SU-DHL-6 (cell line): ENCODE measurements at regions not wholly inside any gene's neighbourhood (a gene's known extent, or its start where the extent isn't known, plus 50 kb on each side); places are given as distances from the start of the nearest gene placed in this dataset.
"Not testable (repeated sequence)": the region's sequence is repeated elsewhere in the genome, so short reads cannot be mapped to it uniquely, and the experiment has no call there.

Source experiments
- H2AFZ ChIP-seq: fragments of 200-600 bp; sonication (generic); 2 replicates; pipeline ENCODE4 v1.6.1; 2014; ENCODE audit warnings: low read depth, mild to moderate bottlenecking, moderate library complexity, mixed read lengths, antibody characterized with exemption, low read length; ENCODE audit not compliant: severe bottlenecking
- H3F3A ChIP-seq: fragments of 200-600 bp; shearing (Covaris generic); 2 replicates; pipeline ENCODE4 v1.6.0; 2016; ENCODE audit warnings: antibody characterized with exemption, mild to moderate bottlenecking; ENCODE audit not compliant: insufficient read depth
- H3K27ac ChIP-seq: fragments of 200-600 bp; sonication (generic); 2 replicates; pipeline ENCODE4 v1.5.1; 2016; ENCODE audit warnings: low read depth, mild to moderate bottlenecking, low read length, moderate library complexity, mixed read lengths
- H3K27me3 ChIP-seq: fragments of 200-600 bp; sonication (generic), shearing (Covaris generic); 2 replicates; pipeline ENCODE4 v1.6.0; 2014; ENCODE audit warnings: mild to moderate bottlenecking, low read length
- H3K36me3 ChIP-seq: fragments of 200-600 bp; sonication (generic); 2 replicates; pipeline ENCODE4 v1.6.1; 2014; ENCODE audit warnings: mild to moderate bottlenecking, low read length, mixed read lengths
- H3K4me2 ChIP-seq: fragments of 300-600, 200-600 bp; shearing (Covaris generic), sonication (generic); 2 replicates; pipeline ENCODE4 v1.6.0; 2014; ENCODE audit warnings: low read length, low read depth, mild to moderate bottlenecking; ENCODE audit not compliant: poor library complexity, severe bottlenecking
- H3K4me3 ChIP-seq: fragments of 200-600 bp; sonication (generic); 2 replicates; pipeline ENCODE4 v1.5.1; 2014; ENCODE audit warnings: antibody characterized with exemption, low read length, mild to moderate bottlenecking, mixed read lengths; ENCODE audit not compliant: insufficient read depth, poor library complexity, severe bottlenecking
- H3K79me2 ChIP-seq: fragments of 200-600 bp; sonication (generic); 2 replicates; pipeline ENCODE4 v1.6.1; 2014; ENCODE audit warnings: mild to moderate bottlenecking, low read length, moderate library complexity; ENCODE audit not compliant: insufficient read depth
- H3K9ac ChIP-seq: fragments of 200-600 bp; sonication (generic); 2 replicates; pipeline ENCODE4 v1.7.0; 2014; ENCODE audit warnings: mild to moderate bottlenecking, low read length
- H3K9me2 ChIP-seq: fragments of 200-600 bp; sonication (generic); replicated peaks from 2 replicates; pipeline ENCODE4 v1.6.1; 2014; ENCODE audit warnings: low read length; ENCODE audit not compliant: insufficient read depth
- H3K9me3 ChIP-seq: fragments of 200-600 bp; sonication (generic); 2 replicates; pipeline ENCODE4 v1.6.1; 2014; ENCODE audit warnings: low read length, mixed read lengths; ENCODE audit not compliant: insufficient read depth
- H4K20me1 ChIP-seq: fragments of 200-600 bp; sonication (generic); 2 replicates; pipeline ENCODE4 v1.6.1; 2014; ENCODE audit warnings: low read depth, mild to moderate bottlenecking, antibody characterized with exemption, low read length, moderate library complexity, mixed read lengths
- EZH2phosphoT487 ChIP-seq: fragments of 200-600 bp; sonication (generic), shearing (Covaris generic); conservative IDR thresholded peaks from 2 replicates; pipeline ENCODE4 v1.6.1; 2018; ENCODE audit warnings: mild to moderate bottlenecking, antibody characterized with exemption, low read length, moderate library complexity, mixed read lengths
- TF ChIP-seq, protein P1 (sequence below): fragments of 200-600 bp; sonication (generic); IDR thresholded peaks from one replicate; pipeline ENCODE4 v1.5.1; 2017; ENCODE audit warnings: antibody characterized with exemption, mild to moderate bottlenecking, low read length, moderate library complexity; ENCODE audit not compliant: insufficient read depth, poor library complexity, severe bottlenecking

DNA sequence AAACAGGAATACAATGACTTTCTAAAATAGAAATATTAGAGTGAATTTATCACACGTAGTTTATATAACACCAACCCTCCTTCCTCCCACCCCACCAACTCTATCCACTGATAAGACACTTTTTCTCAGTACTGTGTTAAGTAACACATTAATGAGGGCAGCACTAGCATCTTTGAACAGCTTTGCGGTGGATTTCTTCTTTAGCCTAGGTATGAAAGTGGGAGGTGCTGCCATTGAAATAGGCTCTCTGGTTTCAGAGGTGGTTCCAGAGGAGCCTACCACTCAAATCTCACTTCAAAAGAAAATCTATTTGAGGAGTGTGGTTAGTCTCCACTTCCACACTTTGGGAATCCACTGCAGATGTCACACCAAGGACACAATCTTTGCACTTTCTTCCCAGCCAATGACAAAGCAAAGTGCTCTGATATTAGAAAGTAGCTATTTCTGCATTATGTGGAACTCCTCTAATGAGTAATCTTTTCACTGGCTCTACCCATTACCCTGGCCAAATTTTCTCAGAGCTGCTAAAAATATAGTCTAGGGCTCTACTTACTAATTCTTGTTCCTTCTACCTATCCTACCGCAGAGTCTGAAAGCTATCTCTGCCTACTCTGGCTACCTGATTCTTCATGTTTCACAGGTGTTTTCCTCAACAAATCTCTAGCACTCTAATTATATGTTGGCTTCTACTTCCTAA, 1667.8 kb downstream of the MRPL39 start:
- H3K27me3 ChIP-seq, result no peaks in the 10 kb centered on the region
- no peak overlapping the region for H3K4me3 ChIP-seq
- no peaks in the 10 kb centered on the region for H3K9me3 ChIP-seq
- H3F3A ChIP-seq, result no peaks in the 10 kb centered on the region
- H3K9ac ChIP-seq, result no peak overlapping the region
- H4K20me1 ChIP-seq, result no peaks in the 10 kb centered on the region
- no peaks in the 10 kb centered on the region for H3K79me2 ChIP-seq
- H3K9me2 ChIP-seq, result no peaks in the 10 kb centered on the region
- no peak overlapping the region for H3K27ac ChIP-seq
- no peak overlapping the region for H3K4me2 ChIP-seq
- no peak overlapping the region for H2AFZ ChIP-seq
- TF ChIP-seq EZH2phosphoT487, result no peak
- TF ChIP-seq, protein P1, sequence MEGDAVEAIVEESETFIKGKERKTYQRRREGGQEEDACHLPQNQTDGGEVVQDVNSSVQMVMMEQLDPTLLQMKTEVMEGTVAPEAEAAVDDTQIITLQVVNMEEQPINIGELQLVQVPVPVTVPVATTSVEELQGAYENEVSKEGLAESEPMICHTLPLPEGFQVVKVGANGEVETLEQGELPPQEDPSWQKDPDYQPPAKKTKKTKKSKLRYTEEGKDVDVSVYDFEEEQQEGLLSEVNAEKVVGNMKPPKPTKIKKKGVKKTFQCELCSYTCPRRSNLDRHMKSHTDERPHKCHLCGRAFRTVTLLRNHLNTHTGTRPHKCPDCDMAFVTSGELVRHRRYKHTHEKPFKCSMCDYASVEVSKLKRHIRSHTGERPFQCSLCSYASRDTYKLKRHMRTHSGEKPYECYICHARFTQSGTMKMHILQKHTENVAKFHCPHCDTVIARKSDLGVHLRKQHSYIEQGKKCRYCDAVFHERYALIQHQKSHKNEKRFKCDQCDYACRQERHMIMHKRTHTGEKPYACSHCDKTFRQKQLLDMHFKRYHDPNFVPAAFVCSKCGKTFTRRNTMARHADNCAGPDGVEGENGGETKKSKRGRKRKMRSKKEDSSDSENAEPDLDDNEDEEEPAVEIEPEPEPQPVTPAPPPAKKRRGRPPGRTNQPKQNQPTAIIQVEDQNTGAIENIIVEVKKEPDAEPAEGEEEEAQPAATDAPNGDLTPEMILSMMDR, result no peak
- no peaks in the 10 kb centered on the region for H3K36me3 ChIP-seq

DNA sequence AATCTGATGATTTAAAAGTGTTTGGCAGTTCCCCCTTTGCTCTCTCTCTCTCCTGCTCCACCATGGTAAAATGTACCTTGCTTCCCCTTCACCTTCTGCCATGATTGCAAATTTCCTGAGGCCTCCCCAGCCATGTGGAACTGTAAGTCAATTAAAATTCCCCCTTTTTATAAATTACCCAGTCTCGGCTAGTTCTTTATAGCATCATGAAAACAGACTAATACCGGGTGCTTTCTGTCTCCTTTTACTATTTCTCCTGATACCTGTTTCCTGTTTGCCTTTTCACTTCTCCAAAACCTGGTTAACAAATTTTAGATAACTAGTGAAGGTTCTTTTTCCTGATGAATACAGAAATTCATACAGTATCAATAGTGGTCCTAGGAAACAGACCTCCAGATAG, 1670.3 kb downstream of the MRPL39 start:
- no peak overlapping the region for H3K4me2 ChIP-seq
- no peak overlapping the region for H3K9ac ChIP-seq
- TF ChIP-seq, protein P1, result no peak
- no peak for TF ChIP-seq EZH2phosphoT487
- H3K4me3 ChIP-seq, result no peak overlapping the region
- H3K36me3 ChIP-seq, result no peaks in the 10 kb centered on the region
- H2AFZ ChIP-seq, result peak overlapping the region; percentile 61
- H3K27me3 ChIP-seq, result no peaks in the 10 kb centered on the region
- no peak overlapping the region for H3K27ac ChIP-seq
- H3K9me3 ChIP-seq, result no peaks in the 10 kb centered on the region
- H3K9me2 ChIP-seq, result no peaks in the 10 kb centered on the region
- no peaks in the 10 kb centered on the region for H4K20me1 ChIP-seq
- no peaks in the 10 kb centered on the region for H3K79me2 ChIP-seq
- no peaks in the 10 kb centered on the region for H3F3A ChIP-seq

DNA sequence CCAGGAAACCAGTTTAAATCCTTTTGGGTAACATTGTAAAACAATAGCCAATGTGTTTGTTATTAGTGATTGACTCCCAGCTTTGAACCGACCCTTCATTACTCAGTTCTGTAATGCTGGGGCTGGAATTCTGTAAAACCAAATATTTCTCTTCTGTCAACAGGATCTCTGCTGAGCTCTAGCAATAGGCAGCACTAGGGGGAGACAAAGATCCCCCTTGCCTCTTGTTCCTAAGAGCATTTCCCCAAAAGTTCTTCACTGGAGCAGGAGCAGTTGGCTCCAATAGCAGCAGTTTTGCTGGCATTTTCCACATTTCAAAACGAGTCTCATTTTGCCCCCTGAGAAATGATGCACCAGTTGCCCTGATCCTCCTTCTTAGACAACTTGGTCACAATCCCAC, 1671.1 kb downstream of the MRPL39 start:
- no peak overlapping the region for H3K27ac ChIP-seq
- H3K9me2 ChIP-seq, result no peaks in the 10 kb centered on the region
- no peaks in the 10 kb centered on the region for H3K36me3 ChIP-seq
- H3K27me3 ChIP-seq, result no peaks in the 10 kb centered on the region
- H3K4me3 ChIP-seq, result no peak overlapping the region
- H3K79me2 ChIP-seq, result no peaks in the 10 kb centered on the region
- H3K4me2 ChIP-seq, result no peak overlapping the region
- no peak overlapping the region for H3K9ac ChIP-seq
- peak overlapping the region; percentile 61 for H2AFZ ChIP-seq
- H3F3A ChIP-seq, result no peaks in the 10 kb centered on the region
- no peaks in the 10 kb centered on the region for H4K20me1 ChIP-seq
- TF ChIP-seq EZH2phosphoT487, result no peak
- TF ChIP-seq, protein P1, result peak; percentile 30
- no peaks in the 10 kb centered on the region for H3K9me3 ChIP-seq

DNA sequence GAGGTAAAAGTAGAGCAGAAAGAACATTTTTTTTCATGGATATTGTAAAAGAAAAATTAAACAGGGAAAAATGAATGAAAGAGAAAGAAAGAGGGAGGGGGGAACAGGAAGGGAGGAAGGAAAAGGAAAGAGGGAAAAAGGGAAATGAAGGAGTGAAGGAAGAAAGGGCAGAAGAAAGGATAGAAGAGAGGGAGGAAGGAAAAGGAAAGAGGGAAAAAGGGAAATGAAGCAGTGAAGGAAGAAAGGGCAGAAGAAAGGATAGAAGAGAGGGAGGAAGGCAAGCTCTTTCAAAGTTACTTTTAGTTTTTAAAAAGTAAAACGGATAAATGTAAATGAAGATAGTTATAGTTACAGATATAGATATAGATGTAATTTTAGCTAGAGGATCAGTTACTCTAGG, 1676.7 kb downstream of the MRPL39 start:
- Histone ChIP-seq H4K20me1 (no peaks in the 10 kb centered on the region), H3K9ac (no peak overlapping the region), H3K27ac (no peak overlapping the region), H3K9me2 (no peaks in the 10 kb centered on the region), H3K4me3 (no peak overlapping the region), H3K4me2 (no peak overlapping the region), H3F3A (no peaks in the 10 kb centered on the region), H3K27me3 (no peaks in the 10 kb centered on the region), H2AFZ (no peak overlapping the region), H3K79me2 (no peaks in the 10 kb centered on the region), H3K9me3 (no peaks in the 10 kb centered on the region), H3K36me3 (no peaks in the 10 kb centered on the region)
- TF ChIP-seq, protein P1, result no peak
- no peak for TF ChIP-seq EZH2phosphoT487

DNA sequence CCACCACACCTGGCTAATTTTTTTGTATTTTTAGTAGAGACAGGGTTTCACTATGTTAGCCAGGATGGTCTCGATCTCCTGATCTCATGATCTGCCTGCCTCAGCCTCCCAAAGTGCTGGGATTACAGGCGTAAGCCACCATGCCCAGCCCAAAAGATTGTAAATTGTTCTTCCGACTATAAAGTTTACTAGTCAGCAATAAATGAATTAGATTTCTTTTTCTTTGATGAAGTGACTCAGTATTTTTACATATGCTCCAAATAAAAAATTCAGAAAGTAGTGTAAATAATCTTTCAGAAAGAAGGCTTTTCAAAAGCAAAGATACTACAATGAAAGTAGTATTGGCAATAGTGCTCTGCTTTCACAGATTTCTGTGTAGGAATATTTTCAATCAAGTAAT, 1680.9 kb downstream of the MRPL39 start:
- H3K79me2 ChIP-seq, H3K9me3 ChIP-seq, H3K27me3 ChIP-seq, H3K27ac ChIP-seq, H3K9ac ChIP-seq, H2AFZ ChIP-seq, H3K4me2 ChIP-seq, H3K4me3 ChIP-seq, H3K9me2 ChIP-seq, H4K20me1 ChIP-seq, H3F3A ChIP-seq, H3K36me3 ChIP-seq: not testable (repeated sequence)
